Activated gamma-delta T cell treated with anti-CD3 and anti-CD28 coated beads, Interleukin-2, amount 50 U/mL, for 16 hours (primary cell): ENCODE measurements at regions not wholly inside any gene's neighbourhood (a gene's known extent, or its start where the extent isn't known, plus 50 kb on each side); places are given as distances from the start of the nearest gene placed in this dataset.

Source experiments
- DNase-seq: peaks from one replicate; pipeline ENCODE4 v3.0.0-alpha.2; 2020; ENCODE audit warnings: low read depth

DNA sequence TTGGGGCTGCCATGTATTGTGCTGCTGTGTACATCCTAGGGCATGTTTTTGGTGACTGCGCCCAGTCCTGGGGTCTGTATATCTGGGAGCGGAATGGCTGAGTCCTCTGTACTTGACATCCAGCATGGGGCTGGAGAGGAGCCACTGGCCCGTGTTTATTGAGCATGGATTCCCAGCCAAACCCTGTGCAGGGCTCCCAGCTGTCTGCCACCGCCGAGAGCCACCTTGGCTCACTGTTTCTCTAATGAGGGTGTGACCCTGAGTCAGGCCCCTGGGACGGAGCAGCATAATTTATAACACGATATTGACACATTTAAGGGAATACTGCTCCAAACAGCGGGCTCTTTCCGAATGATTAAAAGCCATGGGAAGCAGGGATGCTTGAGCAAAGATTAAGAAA lies 211.5 kb upstream of the PWP1 start:
- no peak for DNase-seq

DNA sequence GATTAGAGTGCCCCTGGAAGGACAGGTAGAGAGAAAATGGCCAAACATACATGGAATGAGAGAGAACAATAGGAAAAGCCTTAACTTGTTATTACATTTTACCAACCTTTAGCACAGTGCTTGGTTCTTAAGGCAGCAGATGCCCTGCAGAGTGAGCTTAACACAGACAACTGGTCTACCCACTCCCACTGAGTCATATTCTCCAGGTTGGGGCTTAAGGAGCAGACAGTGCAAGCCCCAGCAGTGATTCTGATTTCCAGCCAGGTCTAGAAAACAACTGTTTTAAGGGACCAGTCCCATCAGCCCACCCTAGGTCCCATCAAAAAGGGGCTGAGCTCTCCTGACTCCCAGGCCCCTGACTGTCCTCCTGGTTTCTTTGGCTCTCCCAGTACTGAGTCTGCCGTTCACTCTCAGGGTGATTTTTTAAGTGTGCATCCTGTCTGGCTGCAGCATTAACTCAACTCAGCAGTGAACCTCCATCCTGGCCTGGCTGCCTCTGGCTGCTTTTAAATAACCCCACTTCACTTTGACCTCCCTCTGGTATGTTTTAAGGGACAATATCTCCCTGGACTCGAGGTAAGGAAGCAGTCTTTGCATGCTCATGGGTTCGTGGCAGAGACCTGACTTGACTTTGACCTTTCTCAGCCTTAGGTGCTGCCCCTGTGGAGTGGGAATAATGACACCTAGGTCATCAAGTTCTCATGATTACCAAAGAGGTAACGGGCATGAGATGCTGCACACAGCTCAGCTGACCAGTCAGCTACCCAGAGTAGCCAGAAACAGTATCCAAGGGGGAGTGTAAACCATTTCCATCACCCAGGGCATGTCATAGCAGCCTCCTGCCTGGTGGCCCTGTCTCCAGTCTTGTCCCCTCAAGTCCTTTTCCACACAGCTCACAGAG lies 210.7 kb upstream of the PWP1 start:
- no peak for DNase-seq

DNA sequence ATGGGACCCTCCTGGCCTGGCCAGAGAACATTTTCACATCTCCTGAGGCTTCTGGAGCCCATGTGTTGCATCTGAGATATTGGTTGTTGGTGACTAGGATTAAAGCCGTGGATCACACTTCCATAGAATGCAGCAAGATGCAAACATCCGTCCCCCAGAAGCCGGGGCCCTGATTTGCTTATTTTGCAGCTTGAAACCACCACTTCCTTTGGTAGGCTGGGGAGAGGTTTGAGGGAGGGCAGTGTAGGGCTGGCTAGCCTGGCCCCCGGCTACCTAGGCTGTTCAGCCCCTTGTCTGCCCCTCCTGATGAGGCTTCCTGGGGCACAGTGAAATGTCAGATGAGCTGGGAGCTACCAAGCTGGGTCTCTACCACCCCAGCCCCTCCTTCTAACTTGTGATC lies 209.7 kb upstream of the PWP1 start:
- DNase-seq: no peak

DNA sequence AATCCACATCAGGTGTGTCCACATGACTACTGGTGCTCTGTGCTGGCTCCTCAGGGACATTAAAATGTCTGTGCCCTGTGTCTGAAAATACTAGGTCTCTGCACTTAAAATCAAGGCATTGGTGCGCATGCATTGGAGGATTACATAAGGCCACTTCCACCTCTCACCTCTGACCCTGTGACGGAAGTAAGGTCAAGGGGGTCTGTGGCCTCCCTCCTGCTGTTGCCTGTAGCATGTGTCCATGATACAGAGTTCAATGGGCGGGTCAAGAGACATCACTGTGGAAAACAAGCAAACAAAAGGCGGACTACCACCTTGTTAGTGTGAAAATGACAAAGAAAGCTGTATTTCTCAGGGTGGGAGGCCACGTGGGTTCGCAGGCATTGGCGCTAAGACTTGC lies 208.6 kb upstream of the PWP1 start:
- DNase-seq: no peak

DNA sequence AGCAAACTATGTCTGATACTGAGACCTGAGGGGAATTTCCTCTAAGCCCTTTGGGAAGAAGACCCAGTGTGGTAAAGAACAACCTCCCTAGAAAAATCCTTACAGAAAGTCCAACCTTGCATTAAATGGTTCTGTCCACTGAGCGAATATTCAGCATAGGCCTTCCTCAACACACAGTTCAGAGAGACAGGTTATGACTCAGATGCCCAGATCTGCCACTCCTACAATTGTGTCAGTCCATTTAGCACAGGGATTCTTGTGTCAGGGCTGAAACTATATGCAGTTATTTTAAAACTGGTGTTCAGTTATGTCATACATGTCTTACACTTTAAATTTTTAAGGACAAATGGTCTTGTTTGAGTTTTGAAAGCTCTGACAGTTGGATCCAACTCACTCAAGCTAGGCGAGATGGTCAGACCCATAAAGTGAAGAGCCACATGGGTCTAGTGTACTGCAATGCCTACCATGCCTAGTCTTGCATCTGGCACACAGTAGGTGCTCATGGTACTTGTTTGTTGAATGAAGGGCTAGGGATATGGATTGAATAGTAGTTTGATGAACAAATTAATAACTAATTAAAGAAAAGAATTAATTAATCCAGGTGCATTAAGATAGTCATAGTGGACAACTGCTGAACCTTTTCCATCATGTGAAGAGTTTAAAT lies 207.5 kb upstream of the PWP1 start:
- no peak for DNase-seq

DNA sequence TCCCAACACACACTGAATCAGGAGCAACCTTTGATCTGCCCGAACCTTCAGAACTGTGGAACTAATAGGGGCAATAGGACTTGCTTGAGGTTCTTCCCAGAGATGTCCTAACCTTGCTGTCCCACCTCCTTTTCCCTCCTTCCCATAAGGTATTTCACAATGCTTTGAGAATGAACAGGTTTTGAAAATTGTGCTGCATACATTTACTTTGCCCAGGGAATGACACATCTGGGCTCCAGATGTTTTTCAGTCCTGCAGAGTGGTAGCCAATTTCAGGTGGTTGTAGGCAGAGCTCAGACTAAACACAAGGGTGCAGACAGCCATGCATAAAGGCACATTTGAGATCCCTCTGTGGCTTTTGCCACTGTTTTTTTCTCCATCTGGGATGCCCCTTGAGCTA lies 206.7 kb upstream of the PWP1 start:
- DNase-seq: no peak

DNA sequence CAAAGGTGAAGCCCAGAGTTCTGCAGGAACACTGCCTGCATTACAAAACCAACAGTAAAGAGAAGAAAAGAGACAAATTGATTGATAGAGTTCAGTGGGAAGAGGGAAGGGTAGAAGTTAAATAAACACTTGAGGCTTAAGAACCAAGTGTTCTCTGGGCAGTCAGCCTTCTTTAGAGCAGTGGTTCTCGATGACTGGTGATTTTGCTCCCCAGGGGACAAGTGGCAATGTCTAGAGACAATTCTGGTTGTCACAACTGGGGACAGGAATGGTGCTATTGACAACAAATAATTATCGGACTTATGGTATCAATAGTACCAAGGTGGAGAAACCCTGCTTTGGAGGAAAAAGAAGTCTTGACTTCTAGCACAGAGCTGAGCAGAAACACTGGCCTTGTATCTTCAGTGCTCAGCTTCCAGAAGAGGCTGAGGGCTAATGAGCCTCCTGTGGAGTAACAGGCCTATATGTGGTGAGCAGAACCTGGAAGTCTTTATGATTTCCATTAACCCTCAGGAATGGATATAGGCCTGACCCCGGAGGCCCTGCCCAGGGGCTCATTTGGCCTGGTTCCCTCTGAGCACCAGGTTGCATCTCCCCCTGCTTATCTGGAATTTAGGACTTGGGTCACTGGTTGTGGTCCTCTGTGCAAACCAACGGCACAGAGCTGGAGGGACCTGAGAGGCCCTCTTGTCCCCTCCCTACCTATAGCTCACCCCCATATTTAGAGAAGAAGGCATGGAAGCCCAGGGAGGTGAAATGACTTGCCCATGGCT lies 204.6 kb upstream of the PWP1 start:
- DNase-seq: no peak

DNA sequence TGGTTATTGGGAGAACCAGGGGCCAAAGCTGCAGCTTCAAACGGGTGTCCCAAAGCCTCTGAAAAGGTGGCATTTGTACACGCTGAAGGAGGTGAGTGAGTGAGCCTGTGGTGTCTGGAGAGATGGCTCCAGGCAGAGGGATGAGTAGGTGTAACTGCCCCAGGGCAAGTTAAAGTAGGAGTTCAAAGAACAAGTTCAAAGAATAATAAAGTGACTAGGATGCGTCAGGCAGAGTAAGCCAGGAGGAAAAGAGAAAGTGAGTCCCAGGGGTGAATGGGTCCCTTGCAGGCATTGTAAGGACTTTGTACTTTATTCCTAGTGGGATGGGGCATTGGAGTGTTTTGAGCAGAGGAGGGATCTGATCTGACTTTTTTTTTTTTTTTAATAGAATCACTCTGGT lies 201.4 kb upstream of the PWP1 start:
- DNase-seq: no peak

DNA sequence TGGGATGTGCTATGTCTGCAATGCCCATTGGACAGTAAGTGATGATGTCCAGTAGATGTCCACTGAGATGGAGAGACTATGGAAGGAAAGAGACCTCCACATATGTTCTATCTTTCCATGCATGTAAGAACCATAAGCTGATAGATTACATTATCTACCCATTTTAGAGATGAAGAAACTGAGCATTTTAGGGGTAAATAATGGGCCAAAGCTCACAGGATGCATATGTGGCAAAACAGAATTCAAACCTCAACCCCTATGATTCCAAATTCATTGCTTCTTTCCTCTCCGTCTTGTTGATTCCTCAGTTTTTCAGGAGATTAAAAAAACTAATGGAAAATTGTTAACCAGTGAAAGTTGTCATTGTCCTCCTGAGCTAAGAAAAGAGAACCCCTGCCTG lies 200.7 kb upstream of the PWP1 start:
- DNase-seq: no peak

DNA sequence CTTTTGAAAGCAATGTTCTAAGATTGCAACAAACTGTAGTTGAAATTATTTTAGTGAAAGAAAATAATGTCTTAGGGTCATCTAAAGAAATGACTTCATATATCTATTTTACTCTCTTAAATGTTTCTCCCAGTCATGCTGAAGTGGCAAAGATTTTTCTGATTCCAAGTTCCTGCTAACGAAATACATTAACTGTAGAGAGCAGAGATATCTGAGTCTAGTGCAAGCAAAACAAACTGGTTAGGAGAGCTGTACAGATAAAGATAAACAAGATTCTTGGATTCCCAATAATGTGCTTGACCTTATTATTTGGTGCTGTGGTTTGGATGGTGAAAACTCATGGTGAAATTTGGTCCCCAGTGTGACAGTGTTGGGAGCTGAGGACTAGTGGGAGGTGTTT lies 199.9 kb upstream of the PWP1 start:
- no peak for DNase-seq

DNA sequence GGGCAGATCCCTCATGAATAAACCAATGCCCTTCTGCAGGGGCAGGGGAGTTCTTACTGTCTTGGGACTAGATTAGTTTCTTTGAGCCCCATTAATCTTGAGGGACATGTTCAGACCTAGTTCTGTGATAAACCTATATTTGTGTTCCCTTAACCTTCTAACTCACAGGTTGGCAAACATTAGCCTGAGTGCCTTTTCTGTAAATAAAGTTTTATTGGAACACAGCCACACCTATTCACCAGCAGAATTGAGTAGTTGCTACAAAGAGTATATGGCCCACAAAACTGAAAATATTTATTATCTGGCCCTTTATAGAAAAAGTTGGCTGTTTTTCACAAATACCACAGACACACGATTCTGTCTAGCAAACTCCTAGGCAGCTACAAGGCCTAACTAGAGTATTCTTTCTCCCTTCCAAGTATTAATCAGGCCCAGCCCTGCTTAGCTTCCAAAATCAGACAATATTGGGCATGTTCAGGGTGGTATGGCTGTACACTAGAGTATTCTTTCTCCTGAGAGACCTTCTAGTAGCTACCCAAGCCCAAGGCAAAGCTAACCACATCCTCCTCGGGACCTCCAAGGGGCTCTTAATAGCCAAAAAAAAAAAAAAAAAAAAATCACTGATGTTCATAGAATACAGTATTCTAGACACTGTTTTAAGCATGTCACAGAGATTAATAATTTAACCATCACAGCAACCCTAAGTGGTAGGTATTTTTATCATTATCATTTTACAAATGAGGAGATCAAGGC lies 199.3 kb upstream of the PWP1 start:
- DNase-seq: no peak

DNA sequence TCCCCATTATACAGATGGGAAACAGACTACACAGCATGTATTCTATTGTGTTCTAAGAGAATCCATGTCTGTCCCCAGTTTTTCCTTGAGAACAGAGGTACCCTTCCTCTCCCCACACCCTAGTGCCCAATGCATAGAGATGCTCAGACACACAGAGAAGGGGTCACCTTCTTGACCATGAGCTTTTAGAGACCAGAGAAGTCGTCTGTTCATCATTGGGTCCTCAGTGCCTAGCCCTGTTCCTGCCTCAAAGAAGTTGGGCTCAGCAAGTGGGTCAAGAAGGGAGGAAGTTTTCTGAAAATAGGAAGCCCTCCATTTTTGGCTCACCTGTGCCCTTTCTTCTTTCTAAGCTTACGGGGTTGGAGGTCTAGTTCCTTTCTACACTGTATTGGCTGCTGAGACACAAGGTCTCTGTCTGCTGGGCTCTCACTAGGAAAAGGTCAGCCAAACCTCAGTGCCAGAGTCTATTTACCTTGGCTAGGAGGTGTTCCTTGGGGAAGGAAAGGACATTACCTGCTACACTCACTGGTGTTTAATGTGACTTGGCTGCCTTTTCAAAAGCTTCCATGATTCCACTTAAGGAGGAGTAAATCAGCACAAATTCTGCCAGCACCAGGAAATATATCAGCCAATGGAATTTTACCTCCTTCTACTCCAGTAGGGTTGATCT lies 198.5 kb upstream of the PWP1 start:
- DNase-seq: no peak

DNA sequence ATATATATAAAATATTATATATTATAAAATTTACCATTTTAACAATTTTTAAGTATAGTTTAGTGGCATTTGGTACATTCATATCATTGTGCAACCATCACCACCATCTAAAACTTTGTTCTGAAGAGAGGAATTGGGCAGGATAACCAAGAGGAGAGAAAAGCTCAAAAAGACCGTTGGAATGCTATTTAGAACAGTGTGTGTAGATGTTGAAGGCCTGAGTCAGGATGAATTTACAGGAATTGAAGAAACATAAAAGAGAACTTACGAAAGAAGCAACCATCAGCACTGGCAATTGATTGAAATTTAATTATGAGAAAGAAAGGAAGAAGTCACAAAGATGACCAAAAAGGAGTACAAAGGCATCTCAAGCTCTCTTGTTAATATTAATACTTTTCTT lies 196.9 kb upstream of the PWP1 start:
- no peak for DNase-seq

DNA sequence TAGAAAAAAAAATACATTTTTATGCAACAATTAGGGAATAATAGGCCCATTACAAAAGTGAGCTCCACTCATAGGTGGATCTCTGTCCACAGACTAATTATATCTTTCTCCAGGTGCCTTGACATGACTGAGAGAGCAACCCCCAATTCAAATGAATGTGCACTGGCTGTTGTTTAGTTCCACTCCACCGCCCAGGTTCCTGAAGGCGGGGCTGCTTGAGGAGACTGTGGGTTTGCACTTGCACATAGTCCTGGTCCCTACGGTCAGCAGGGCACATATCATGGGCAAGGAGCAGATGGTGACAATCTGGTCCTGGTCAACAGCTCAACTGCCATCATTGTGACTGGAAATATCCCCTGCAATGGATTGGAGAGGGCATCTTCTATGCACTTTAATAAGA lies 195.6 kb upstream of the PWP1 start:
- DNase-seq: no peak

DNA sequence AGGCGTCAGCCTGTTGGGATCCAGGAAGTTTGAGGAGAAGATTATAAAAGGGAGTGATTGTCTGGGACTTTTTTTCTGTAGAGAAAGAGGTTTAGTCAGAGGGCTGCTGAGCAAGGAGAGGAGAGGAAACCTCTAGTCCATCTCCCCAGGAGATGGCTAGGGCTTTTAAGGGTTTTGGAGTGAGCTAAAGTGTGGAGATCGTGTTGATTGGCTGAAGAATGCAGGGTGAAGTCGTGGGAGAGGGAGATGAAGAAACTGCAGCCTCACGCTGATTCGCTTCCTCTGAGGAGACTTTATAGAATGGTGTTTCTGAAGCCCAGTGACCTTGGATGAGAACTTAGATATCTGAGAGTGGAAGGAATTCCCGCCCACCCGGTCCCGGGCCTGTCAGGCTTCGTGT lies 193.7 kb upstream of the PWP1 start:
- DNase-seq: no peak

DNA sequence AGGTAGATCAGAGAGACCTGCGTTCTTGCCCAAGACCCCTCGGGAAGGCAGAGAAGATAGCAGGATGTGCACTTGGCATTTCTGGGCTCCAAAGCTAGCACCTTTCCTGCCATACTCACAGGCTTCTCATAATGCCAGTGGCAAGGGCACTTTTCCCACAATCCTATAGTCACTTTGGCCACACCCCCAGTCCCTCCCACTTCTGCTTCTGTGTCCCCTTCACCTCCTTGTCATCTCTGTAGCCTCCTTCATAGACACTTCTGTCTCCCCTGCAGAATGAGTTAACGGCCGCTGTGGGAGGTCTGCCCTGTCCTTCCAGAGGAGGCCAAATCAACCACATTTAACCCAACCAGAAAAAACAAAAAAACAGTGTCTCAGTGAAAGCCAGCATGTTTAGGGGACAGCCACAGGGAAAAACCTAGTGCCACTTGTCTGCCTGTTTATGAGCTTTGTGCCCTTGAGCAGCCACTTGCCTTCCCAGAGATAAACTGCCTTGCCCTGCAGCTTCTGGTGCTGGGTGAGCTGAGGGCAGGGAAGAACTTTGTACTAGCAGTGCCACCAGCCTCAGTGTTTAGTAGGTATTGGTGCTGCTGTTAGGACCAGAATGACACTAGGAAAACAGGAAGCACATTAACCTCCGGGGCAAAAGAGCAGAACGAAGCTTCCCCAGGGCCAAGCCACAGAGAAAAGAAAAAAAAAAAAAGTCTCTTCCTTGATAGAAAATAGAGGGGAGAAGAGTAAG lies 193.0 kb upstream of the PWP1 start:
- DNase-seq: no peak

DNA sequence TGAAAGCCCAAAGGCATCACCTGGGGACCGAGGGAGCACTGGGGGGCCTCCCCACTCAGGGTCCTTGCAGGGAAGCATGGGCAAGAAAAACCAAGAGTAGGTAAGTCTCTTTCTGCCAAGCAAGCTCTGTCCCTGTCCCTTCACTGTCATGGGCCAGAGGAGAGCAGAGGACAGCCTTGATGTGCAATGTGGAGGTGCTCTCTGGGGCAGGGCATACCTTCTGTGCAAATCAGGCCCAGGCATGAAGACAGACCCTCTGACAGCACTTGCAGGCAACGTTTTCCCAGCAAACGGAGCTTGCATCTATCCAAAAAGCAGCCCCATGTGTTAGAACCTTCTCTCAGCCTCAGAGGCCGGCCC lies 192.5 kb upstream of the PWP1 start:
- no peak for DNase-seq

DNA sequence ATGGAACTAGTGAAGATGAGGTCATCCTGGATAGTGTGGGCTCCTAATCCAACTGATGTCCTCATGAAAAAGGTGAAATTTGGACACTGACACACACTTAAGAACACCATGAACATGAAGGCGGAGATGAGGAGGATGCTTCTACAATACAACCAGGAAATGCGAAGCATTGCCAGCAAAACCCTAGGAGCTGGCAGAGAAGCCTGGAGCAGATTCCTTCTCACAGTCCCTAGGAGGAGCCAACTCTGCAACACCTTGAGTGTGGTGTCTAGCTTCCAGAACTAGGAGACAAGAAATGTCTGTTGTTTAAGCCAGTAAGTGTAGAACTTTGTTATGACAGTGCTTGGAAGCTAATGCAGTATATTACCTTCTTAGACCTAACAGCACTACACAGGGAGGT lies 191.9 kb upstream of the PWP1 start:
- no peak for DNase-seq

DNA sequence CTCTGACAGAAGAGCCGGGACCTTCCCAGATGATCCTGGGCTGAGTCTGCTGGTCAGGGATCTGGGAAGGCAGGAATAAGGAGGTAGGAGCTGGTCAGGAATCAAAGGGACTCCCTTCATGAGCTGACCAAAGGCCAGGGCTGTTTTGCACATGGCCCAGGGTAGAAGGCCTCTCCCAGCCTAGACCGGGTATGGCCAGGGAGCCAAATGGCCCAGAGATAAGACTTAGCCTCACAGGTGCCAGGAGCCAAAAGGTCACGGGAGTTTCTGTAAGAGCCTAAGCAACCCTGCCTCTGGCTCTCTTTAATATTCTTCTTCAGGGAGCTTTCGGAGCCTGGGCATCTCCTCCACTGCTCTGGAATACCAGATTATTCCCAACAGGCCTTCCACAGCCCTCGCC lies 191.3 kb upstream of the PWP1 start:
- DNase-seq: no peak

DNA sequence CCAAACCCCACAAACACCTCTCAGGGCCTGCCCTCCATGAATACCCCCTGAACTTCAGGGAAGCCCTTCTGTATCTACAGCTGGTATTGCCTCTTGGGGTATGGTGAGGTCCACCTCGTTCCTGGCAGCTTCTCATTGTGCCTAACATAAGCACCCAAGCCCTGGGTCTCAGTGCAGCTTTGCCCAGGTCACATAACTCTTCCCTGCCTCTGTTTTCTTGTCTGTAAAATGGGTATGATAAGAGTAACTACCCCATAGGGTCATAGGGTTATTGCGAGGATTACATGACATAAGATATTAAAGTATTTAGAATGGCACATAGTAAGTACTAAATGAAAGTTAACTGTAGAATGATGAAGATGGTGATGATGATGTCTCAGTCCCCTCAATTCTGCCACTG lies 190.0 kb upstream of the PWP1 start:
- DNase-seq: no peak

DNA sequence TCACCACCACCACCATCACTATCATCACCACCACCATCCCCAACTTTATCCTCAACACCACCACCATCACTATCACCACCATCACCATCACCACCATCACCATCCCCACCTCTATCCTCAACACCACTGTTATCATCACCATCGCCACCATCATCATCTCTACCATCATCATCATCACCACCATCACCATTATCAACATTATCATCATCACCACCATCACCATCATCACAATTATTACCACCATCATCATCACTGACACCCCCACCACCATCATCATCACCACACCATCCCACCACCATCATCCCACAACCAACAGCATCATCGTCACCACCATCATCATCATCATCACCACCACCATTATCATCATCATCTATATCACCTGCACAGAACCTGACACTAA lies 188.4 kb upstream of the PWP1 start:
- DNase-seq: no peak
